PFSK-1 (cell line): ENCODE measurements at regions not wholly inside any gene's neighbourhood (a gene's known extent, or its start where the extent isn't known, plus 50 kb on each side); places are given as distances from the start of the nearest gene placed in this dataset.

ENCODE experiments used
- POLR2AphosphoS5 ChIP-seq: IDR thresholded peaks from 2 replicates; pipeline ENCODE4 v1.6.1; 2012; ENCODE audit warnings: low read depth, mild to moderate bottlenecking, control low read depth, low read length, moderate library complexity
- REST ChIP-seq, 2 experiments: IDR thresholded peaks; 2 replicates each; pipeline versions ENCODE4 v1.6.1 to v1.8.0; 2011 to 2012; ENCODE audit warnings: low read depth in 2 of 2, low read length in 2 of 2, control low read depth in 1 of 2, inconsistent platforms in 1 of 2, mild to moderate bottlenecking in 1 of 2, moderate library complexity in 1 of 2; ENCODE audit not compliant: insufficient read depth in 1 of 2
- SIN3A ChIP-seq: IDR thresholded peaks from 2 replicates; pipeline ENCODE4 v1.6.1; 2012; ENCODE audit warnings: mild to moderate bottlenecking, low read length, moderate library complexity, borderline replicate concordance; ENCODE audit not compliant: insufficient read depth

- TF ChIP-seq REST (IDR thresholded peaks at IDR 0.05; ENCODE audit: insufficient read depth in 1 of 2, low read depth in 2 of 2, low read length in 2 of 2) (no peak), SIN3A (no peak), POLR2AphosphoS5 (no peak)
These were observed 53.7 kb upstream of the BOD1 start for GRCh38 chr5:173670130-173670651.
